ENCODE measurements at regions not wholly inside any gene's neighbourhood (a gene's known extent, or its start where the extent isn't known, plus 50 kb on each side); places are given as distances from the start of the nearest gene placed in this dataset.

DNA sequence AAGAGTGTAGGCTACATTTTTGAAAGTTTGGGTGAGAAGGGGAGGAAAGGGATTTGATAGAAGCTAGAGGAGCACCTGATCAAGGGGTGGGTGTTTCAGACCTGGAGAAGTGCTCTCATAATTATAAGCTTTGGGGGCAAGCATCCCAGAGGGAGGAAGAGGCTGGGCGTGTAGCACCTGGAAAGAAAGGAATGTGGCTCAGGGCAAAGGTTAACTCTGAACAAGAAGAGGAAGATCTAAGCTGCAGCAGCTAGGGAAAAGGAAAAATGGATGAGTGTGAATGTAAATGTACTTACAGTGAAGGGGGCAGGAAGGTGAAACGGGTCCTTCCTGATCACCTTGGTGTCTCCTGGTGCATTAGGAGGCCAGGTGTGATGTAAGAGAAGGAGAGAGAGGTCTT is 49.8 kb upstream of the ANKRD55 start:
- no peak for DNase-seq
